Activated naive CD4-positive, alpha-beta T cell (primary cell): ENCODE measurements at regions not wholly inside any gene's neighbourhood (a gene's known extent, or its start where the extent isn't known, plus 50 kb on each side); places are given as distances from the start of the nearest gene placed in this dataset.
"Not testable (repeated sequence)": the region's sequence is repeated elsewhere in the genome, so short reads cannot be mapped to it uniquely, and the experiment has no call there.

ENCODE experiments used
- DNase-seq, 4 experiments: peaks; one replicate each; lab custom pipeline; 2025; lab: John Stamatoyannopoulos, UW

DNA sequence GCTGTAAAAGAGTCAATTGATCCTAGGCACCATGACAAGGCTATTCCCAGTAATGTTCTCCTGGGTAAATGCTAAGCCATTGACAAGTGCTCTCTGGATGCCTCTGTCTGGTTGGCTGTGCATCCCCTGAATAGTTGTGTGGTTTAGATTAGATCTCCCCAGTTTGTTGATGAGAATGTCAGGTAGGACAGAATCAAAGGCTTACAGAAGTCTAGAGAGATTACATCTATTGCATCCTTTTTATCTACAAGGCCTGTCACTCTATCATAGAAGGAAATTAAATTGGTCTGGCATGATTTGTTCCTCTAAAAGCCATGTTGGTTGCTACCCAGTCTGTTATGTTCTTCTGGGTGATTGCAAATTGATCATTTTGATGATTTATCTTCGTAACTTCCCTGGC, 548.3 kb downstream of the GATA3 start:
- no peak for DNase-seq

DNA sequence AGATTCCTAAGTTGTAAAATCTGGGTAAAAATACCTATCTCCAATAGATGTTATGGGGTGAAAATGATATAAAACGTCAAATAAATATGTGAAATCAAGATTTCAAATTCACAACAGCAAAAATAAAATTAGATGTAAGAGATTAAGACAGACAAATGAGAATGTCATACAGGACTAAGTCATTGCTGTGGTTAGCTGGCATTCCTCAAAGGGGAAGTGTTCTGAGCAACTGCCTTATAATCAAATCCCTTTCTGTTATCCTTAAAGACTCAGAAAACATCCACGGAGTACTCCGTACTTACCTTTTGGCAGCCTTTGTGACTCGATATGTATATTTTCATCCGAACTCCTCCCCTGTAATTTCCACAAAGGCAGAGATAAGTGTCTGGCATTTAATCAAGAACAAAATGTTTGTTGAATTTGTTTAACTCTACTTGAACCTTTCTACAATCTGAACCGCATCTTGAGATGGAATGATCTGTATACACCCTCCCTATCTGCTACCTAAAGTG, 559.6 kb downstream of the GATA3 start:
- DNase-seq = no peak

GRCh38 chr10:8615118-8615517, 560.6 kb downstream of the GATA3 start:
- no peak for DNase-seq

- no peak for DNase-seq
These were observed 561.7 kb downstream of the GATA3 start for GRCh38 chr10:8616166-8616565.

GRCh38 chr10:8617792-8618191, 563.3 kb downstream of the GATA3 start:
- no peak for DNase-seq

DNA sequence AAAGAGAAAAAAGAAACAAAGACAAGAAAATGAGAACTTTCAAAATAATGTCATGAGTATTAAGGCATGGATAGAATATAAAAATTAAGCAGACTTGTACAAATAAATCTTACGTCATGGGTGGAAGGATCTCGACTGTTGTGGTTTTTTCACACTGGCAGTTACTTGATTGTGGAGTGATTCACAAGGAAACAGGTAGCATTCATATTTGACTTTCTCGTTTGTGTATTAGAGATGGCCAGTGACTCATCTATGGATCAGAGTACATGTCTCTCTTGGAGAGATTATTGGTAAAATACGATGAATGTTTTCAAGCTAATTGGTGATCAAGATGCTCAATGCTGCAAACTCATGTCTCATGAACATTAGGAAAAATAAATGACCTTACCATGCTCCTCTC, 564.3 kb downstream of the GATA3 start:
- DNase-seq = no peak

DNA sequence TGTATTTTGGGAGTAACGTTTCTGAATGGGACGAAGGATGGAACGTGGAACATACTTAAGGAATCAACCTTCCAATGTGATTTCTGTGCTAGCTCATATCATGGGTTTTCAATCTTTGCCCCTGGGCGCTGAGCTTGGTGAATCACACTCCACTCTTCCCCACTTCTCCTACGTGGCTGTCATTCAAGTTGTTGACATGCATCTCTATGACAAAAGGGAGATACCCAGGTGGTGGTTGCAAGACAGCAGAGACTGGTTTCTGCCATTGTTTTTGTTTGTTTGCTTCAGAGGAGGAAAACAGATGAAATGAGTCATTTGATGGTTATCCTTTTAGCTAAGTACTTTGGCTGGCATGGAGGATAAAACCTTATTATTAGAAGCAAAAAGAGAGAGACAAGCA, 573.9 kb downstream of the GATA3 start:
- no peak for DNase-seq

DNA sequence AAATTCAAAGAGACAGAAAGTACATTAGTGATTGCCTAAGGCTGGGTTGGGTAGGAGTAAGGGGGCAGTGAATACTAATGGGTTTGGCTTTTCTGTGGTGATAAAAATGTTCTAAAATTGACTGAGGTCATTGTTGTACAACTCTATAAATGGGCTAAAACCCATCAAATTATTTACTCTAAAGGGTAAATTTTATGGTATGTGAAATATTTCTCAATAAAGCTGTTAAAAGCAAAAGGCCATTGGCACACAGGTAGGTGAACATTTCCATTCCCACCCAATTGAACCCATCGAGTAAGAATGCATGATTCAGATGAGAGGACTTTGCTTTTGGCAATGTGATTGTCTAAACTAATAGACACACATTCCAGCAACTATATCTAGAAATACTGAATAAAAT, 579.4 kb downstream of the GATA3 start:
- no peak for DNase-seq

DNA sequence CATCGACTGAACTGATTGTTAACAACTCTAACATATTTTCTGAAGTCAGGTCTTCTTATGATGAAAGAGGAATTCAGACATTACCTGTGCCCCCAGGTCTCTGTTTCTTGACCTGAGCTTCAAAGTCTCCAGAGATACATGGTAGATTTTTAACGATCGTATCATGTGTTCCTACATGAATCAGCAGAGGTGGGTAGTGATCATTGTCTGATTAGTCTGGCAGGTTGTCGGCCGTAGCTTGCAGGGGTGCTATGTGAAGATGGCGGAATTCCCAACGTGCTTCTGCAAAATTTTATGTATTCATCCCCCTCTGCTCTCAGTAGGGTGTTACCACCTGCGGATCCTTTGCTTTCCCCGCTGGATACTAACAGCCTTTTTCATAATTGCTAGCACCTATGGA, 581.9 kb downstream of the GATA3 start:
- no peak for DNase-seq

GRCh38 chr10:8637640-8638039, 583.2 kb downstream of the GATA3 start:
- DNase-seq = no peak

DNA sequence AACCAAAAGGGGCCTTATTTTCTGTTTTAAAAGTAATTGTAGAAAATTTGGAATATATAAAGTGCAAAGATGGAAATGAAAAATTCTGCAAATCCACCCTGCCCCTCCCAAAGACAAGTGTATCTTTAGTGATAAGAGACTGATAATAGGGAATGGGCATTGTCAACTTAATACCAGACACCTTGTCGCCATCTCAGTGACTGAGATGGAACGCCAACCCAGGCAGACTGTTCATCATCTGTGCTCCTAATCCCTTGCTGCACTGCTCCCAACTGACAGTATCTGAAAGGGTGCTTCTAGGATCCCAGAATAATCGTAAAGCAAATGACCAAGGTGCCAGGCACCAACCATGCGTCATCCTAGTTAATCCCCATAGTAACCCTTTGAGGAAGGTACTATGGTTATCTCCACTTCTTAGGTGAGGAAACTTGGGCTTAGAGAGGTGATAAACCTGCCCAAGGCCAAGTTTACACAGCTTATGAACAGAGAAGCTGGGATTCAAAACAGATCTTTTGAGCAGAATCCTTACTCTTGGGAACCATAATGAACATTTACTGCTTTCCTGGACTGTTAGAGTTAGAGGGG, 583.7 kb downstream of the GATA3 start:
- no peak for DNase-seq

GRCh38 chr10:8639486-8640185, 585.1 kb downstream of the GATA3 start:
- DNase-seq = no peak

- DNase-seq = no peak
These were observed 585.8 kb downstream of the GATA3 start for GRCh38 chr10:8640301-8640700.

DNA sequence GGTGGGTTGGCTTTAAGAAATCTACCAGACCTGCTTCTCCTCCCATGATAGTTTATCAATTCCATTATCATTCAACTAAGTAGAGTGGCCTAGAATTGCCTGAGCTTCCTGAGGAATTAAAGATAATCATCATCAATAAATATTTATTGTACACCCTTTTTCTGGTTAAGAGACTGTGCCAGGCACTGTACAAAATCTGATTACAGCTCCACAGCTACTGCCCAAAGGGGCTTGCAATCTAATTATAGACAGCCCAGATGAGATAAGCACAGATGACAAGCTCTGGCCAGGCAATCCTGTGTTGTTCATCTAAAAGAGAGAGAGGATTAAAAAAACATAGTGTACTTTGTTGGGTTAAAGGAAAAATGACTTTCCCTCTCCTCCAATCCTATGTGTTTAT, 586.4 kb downstream of the GATA3 start:
- no peak for DNase-seq

DNA sequence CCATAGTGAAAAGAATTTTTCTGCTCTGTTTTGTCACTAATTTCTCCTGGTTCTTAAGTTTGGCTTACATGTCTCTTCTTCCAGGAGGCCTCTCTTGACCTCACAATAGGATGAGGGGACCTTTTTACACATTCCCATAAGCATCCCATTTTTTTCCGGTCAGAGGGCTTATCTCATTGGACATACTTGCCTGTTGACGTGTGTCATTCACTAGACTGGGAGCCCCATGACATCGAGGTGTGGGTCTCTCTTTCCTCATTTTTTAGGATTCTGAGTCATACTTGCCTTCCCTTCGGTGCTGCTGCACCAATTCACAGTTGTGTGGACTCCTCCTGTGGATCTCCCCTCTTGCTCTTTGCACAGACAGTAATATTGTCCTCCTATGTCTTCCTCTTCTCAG, 601.8 kb downstream of the GATA3 start:
- no peak for DNase-seq

GRCh38 chr10:8659982-8660381, 605.5 kb downstream of the GATA3 start:
- DNase-seq = no peak

- no peak for DNase-seq
These were observed 607.4 kb downstream of the GATA3 start for GRCh38 chr10:8661886-8662285.

DNA sequence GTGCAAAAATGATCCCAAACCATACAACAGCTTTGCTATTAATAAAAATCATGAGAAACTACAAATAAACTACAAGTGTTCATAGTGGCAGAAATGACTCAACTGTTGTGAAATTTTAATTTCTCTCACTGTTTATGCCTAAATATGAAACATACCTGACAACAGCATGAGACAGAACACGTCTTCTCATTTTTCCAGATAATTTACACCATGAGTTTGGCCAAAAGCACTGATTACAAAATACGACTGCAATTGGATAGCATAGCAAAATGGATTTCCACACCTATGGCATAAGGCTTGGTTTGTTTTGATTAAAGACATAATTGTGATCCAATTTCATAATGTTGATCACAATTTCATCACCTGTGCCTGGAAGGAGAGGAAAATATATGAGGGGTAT, 608.6 kb downstream of the GATA3 start:
- no peak for DNase-seq

DNA sequence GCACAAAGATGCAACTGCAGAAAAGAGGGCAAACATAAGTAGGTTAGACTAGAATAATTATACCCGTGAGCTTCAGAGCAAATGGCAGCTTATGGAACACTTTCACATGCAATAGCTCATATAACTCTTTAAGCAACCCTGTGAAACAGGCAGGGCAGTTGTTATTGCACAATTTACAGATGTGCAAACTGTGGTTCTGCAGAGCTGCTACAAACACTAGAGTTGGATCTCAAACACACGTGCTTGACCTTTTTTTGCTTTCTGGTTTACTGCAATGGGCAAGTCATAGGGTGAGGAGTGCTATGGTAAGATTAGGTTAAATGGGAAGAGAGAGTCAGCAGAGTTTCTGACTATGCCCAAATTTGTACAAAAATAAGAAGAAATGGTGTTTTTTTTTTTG, 610.8 kb downstream of the GATA3 start:
- DNase-seq = no peak

DNA sequence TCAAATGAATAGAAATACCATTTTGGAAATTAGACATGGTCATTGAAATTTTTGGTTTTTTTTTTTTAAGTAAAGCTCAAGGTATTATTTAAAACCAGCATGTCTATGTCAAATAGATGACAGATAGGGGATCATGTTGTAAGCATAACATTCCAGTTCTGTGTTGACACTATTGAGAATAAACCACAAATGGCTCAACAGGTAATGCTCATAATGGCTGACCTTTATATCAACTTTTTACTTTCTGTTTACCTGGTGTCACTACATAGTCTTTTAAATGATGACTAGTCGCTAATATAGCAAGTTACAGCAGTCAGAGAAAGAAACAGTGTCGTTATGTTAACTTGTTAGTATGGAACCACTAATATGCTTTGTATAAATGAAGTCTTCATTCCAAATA, 616.0 kb downstream of the GATA3 start:
- no peak for DNase-seq

- no peak for DNase-seq
These were observed 619.7 kb downstream of the GATA3 start for GRCh38 chr10:8674230-8674629.

DNA sequence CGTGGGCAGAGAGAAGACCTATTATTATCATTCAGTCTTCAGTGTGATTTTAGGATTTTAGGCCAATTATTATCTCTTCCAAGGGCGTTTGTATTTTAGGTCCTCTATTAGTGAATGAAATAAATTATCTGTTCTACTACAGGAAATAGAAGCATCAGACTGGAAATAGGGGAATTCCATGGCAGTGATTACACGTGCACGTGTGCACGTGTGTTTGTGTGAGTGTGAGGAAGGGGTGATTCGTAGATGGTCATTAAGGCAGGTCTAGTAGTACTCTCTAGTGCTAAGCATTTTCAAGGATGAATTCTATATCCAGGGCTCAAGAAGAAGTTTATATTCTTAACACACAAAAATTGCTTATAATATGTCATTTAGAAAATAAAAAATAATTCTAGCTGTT, 623.2 kb downstream of the GATA3 start:
- no peak for DNase-seq

- not testable (repeated sequence) for DNase-seq
These were observed 630.4 kb downstream of the GATA3 start for GRCh38 chr10:8684916-8685315.

GRCh38 chr10:8688881-8689280, 634.4 kb downstream of the GATA3 start:
- no peak for DNase-seq
